ENCODE measurements at regions not wholly inside any gene's neighbourhood (a gene's known extent, or its start where the extent isn't known, plus 50 kb on each side); places are given as distances from the start of the nearest gene placed in this dataset.

GRCh38 chr1:218163371-218163770 lies 121.7 kb upstream of the RRP15 start:
- TF ChIP-seq, protein P1, sequence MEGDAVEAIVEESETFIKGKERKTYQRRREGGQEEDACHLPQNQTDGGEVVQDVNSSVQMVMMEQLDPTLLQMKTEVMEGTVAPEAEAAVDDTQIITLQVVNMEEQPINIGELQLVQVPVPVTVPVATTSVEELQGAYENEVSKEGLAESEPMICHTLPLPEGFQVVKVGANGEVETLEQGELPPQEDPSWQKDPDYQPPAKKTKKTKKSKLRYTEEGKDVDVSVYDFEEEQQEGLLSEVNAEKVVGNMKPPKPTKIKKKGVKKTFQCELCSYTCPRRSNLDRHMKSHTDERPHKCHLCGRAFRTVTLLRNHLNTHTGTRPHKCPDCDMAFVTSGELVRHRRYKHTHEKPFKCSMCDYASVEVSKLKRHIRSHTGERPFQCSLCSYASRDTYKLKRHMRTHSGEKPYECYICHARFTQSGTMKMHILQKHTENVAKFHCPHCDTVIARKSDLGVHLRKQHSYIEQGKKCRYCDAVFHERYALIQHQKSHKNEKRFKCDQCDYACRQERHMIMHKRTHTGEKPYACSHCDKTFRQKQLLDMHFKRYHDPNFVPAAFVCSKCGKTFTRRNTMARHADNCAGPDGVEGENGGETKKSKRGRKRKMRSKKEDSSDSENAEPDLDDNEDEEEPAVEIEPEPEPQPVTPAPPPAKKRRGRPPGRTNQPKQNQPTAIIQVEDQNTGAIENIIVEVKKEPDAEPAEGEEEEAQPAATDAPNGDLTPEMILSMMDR (IDR thresholded peaks at IDR 0.05; ENCODE audit: low read depth, low read length) = no peak
- TF ChIP-seq EZH2phosphoT487 (IDR thresholded peaks at IDR 0.05; ENCODE audit: low read depth) = no peak
